ENCODE measurements at regions not wholly inside any gene's neighbourhood (a gene's known extent, or its start where the extent isn't known, plus 50 kb on each side); places are given as distances from the start of the nearest gene placed in this dataset.

DNA sequence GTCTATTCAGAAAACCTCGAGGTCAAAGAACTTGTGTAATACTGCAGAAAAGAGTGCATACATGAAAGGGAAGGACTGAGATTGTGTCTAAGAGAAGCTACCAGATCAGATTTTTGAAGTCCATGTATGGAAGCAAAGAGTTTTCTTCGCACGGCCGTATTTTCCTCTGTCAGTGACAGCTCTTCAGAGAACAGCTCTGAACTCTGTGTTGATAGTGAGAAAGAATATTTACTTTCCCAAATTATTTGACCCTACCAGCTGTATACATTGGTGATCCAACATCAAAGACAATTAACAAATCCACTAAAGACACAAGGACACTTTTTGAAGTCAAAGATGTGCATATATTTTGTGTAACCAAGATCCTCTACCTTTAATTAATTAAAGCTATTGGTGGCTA, 107.8 kb upstream of the PSMD7 start:
- no peaks in the 10 kb centered on the region for H3K36me3 ChIP-seq
- no peaks in the 10 kb centered on the region for H3K9me3 ChIP-seq
- no peak overlapping the region for H3K27ac ChIP-seq (replicated peaks in 1 of 4)
- intact Hi-C loops (cut with DNase I), result no loop called here
- no peaks in the 10 kb centered on the region for H3K4me1 ChIP-seq
- H3K27me3 ChIP-seq, result no peaks in the 10 kb centered on the region
- DNase-seq (ENCODE audit: extremely low spot score), result peak; percentile 1
- whole genome bisulfite sequencing, result 83% methylated on average over 4 of the region's 4 CpGs
- TF ChIP-seq POLR2A (IDR thresholded peaks at IDR 0.05; ENCODE audit: low read depth) (no peak), EP300 (IDR thresholded peaks at IDR 0.05) (no peak), POLR2AphosphoS5 (IDR thresholded peaks at IDR 0.05) (no peak)
- TF ChIP-seq, protein P1, sequence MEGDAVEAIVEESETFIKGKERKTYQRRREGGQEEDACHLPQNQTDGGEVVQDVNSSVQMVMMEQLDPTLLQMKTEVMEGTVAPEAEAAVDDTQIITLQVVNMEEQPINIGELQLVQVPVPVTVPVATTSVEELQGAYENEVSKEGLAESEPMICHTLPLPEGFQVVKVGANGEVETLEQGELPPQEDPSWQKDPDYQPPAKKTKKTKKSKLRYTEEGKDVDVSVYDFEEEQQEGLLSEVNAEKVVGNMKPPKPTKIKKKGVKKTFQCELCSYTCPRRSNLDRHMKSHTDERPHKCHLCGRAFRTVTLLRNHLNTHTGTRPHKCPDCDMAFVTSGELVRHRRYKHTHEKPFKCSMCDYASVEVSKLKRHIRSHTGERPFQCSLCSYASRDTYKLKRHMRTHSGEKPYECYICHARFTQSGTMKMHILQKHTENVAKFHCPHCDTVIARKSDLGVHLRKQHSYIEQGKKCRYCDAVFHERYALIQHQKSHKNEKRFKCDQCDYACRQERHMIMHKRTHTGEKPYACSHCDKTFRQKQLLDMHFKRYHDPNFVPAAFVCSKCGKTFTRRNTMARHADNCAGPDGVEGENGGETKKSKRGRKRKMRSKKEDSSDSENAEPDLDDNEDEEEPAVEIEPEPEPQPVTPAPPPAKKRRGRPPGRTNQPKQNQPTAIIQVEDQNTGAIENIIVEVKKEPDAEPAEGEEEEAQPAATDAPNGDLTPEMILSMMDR (IDR thresholded peaks at IDR 0.05), result no peak
- no peak overlapping the region for H3K4me3 ChIP-seq

DNA sequence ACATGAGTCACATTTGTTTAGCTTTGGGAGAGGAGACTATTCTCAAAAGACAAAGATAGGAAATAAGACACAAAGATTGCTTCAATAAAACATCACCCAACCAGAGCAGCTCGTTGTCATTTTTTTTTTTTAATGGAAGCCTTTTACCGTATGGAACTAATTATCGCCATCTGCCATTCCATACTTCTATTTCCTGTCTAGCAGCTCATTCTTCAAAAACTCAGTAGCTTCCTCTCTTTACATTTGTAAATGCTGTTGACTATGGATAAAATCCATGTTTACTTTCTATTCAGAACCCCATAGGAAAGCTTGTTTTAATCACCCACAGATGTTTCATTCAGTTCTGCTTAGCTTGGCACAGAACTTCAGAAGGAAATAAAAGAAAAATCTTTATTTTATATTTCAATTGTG, 110.0 kb upstream of the PSMD7 start:
- TF ChIP-seq POLR2A (IDR thresholded peaks at IDR 0.05; ENCODE audit: low read depth) (no peak), POLR2AphosphoS5 (IDR thresholded peaks at IDR 0.05) (no peak), EP300 (IDR thresholded peaks at IDR 0.05) (no peak)
- TF ChIP-seq, protein P1 (IDR thresholded peaks at IDR 0.05), result no peak
- 38% methylated on average over 3 of the region's 3 CpGs for WGBS
- Histone ChIP-seq H3K27ac (replicated peaks in 1 of 4) (no peak overlapping the region), H3K4me1 (no peaks in the 10 kb centered on the region), H3K4me3 (no peak overlapping the region), H3K27me3 (no peaks in the 10 kb centered on the region), H3K9me3 (peaks cover 0 to 8% (median 6%) of the 10 kb centered on the region in 4 donors), H3K36me3 (no peaks in the 10 kb centered on the region)
- intact Hi-C loops (cut with DNase I), result no loop called here
- DNase-seq (ENCODE audit: extremely low spot score), result no peak

DNA sequence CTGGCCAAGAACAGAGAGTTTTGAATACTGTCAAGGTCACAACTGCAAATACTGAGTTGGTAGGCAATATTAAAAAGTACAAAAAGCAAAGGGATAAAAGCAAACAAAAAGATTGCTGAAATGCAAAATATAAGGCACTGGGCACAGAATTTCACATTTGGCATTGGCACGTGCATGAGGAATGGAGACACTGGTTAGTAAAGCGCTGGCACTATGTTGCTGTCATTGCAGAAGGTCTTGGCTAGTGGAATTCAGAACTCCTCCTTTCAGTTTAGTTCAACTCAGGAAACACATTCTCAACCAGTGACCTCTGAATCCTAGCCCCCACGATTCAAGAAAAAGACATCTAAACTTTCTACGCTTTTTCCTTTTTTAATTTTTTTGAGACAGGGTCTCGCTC, 111.8 kb upstream of the PSMD7 start:
- H3K9me3 ChIP-seq, result peaks cover 0 to 11% (median 8%) of the 10 kb centered on the region in 4 donors
- intact Hi-C loops (cut with DNase I), result no loop called here
- no peaks in the 10 kb centered on the region for H3K27me3 ChIP-seq
- no peaks in the 10 kb centered on the region for H3K4me1 ChIP-seq
- H3K36me3 ChIP-seq, result no peaks in the 10 kb centered on the region
- no peak for TF ChIP-seq POLR2A (IDR thresholded peaks at IDR 0.05; ENCODE audit: low read depth)
- TF ChIP-seq, protein P1 (IDR thresholded peaks at IDR 0.05), result no peak
- TF ChIP-seq EP300 (IDR thresholded peaks at IDR 0.05), result no peak
- no peak overlapping the region for H3K4me3 ChIP-seq
- 89% methylated on average over 5 of the region's 5 CpGs for WGBS
- H3K27ac ChIP-seq (replicated peaks in 1 of 4), result no peak overlapping the region
- DNase-seq (ENCODE audit: extremely low spot score), result peak; percentile 5

DNA sequence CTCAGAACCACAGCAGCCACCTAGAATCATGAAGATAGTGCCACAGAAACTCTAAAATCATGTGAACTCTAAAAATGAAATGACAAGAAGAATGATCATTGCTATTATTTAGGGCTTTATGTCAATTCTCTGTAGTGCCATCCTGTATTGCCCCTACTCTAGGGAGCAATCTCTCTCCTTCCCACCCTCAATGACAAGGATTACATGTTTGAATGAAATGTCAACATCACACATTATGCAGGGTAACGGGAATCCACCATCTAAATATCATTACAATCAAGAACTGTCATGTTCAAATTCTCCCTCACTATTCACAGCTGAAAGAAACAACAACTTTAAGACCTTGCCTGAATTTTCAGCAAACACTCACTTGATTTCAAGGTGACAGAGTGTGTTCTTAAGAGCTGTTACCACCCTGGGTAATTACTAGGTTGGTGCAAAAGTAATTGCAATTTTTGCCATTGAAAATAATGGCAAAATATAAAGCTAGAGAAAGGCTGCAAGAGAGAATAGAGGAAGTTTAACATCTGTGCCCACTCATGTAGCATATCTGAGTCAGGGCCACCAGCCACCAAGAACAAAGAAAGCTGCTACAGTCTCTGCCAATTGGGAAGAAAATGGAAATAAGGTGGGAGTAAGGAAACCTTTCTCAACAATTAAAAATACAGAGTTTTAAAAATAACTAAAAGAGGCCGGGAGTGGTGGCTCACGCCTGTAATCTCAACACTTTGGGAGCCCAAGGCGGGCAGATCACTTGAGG, 112.8 kb upstream of the PSMD7 start:
- 90% methylated on average over 4 of the region's 4 CpGs for WGBS
- intact Hi-C loops (cut with DNase I), result no loop called here
- peak; percentile 14 for DNase-seq (ENCODE audit: extremely low spot score)
- TF ChIP-seq POLR2A (IDR thresholded peaks at IDR 0.05; ENCODE audit: low read depth) (no peak), POLR2AphosphoS5 (IDR thresholded peaks at IDR 0.05) (no peak), EP300 (IDR thresholded peaks at IDR 0.05) (no peak)
- TF ChIP-seq, protein P1 (IDR thresholded peaks at IDR 0.05), result no peak
- Histone ChIP-seq H3K9me3 (peaks cover 0 to 11% (median 8%) of the 10 kb centered on the region in 4 donors), H3K27me3 (no peaks in the 10 kb centered on the region), H3K36me3 (no peaks in the 10 kb centered on the region), H3K4me1 (no peaks in the 10 kb centered on the region), H3K4me3 (no peak overlapping the region), H3K27ac (replicated peaks in 1 of 4) (no peak overlapping the region)
